HL-60 (cell line): ENCODE measurements at regions not wholly inside any gene's neighbourhood (a gene's known extent, or its start where the extent isn't known, plus 50 kb on each side); places are given as distances from the start of the nearest gene placed in this dataset.

Experiments used
- GABPA ChIP-seq: IDR thresholded peaks from 2 replicates; pipeline ENCODE4 v1.6.1; 2012; ENCODE audit warnings: low read depth
- POLR2AphosphoS5 ChIP-seq: IDR thresholded peaks from 2 replicates; pipeline ENCODE4 v1.6.1; 2012; ENCODE audit warnings: low read depth
- SPI1 ChIP-seq: IDR thresholded peaks from 2 replicates; pipeline ENCODE4 v1.6.1; 2012; ENCODE audit warnings: low read depth, mild to moderate bottlenecking, borderline replicate concordance
- TF ChIP-seq, protein P1 (sequence below): IDR thresholded peaks from one replicate; pipeline ENCODE4 v1.5.1; 2011; ENCODE audit warnings: low read length, control low read depth, inconsistent platforms; ENCODE audit not compliant: insufficient read depth
- TF ChIP-seq, protein P2 (sequence below): IDR thresholded peaks from 2 replicates; pipeline ENCODE4 v1.6.1; 2012; ENCODE audit warnings: low read depth; ENCODE audit not compliant: insufficient replicate concordance

DNA sequence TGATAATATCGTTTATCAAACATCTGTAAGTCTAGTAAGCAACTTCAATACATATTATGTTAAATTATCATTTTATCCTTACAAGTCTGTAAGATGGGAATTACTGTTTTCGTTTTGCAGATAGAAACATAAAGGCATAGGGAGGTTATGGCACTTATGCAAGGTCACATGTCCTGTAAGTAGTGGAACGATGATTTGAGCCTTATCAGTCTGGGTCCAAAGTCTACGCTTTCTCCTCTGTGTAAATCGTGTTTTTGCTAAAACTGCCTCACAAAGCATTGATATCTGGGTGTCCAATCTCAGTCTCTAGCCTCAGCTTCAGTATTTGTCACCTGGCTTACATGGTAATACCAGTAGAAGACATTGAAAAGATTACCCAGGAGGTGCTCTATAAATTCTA lies 174.9 kb upstream of the RASSF8 start:
- TF ChIP-seq, protein P1, sequence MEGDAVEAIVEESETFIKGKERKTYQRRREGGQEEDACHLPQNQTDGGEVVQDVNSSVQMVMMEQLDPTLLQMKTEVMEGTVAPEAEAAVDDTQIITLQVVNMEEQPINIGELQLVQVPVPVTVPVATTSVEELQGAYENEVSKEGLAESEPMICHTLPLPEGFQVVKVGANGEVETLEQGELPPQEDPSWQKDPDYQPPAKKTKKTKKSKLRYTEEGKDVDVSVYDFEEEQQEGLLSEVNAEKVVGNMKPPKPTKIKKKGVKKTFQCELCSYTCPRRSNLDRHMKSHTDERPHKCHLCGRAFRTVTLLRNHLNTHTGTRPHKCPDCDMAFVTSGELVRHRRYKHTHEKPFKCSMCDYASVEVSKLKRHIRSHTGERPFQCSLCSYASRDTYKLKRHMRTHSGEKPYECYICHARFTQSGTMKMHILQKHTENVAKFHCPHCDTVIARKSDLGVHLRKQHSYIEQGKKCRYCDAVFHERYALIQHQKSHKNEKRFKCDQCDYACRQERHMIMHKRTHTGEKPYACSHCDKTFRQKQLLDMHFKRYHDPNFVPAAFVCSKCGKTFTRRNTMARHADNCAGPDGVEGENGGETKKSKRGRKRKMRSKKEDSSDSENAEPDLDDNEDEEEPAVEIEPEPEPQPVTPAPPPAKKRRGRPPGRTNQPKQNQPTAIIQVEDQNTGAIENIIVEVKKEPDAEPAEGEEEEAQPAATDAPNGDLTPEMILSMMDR, result no peak
- TF ChIP-seq, protein P2, sequence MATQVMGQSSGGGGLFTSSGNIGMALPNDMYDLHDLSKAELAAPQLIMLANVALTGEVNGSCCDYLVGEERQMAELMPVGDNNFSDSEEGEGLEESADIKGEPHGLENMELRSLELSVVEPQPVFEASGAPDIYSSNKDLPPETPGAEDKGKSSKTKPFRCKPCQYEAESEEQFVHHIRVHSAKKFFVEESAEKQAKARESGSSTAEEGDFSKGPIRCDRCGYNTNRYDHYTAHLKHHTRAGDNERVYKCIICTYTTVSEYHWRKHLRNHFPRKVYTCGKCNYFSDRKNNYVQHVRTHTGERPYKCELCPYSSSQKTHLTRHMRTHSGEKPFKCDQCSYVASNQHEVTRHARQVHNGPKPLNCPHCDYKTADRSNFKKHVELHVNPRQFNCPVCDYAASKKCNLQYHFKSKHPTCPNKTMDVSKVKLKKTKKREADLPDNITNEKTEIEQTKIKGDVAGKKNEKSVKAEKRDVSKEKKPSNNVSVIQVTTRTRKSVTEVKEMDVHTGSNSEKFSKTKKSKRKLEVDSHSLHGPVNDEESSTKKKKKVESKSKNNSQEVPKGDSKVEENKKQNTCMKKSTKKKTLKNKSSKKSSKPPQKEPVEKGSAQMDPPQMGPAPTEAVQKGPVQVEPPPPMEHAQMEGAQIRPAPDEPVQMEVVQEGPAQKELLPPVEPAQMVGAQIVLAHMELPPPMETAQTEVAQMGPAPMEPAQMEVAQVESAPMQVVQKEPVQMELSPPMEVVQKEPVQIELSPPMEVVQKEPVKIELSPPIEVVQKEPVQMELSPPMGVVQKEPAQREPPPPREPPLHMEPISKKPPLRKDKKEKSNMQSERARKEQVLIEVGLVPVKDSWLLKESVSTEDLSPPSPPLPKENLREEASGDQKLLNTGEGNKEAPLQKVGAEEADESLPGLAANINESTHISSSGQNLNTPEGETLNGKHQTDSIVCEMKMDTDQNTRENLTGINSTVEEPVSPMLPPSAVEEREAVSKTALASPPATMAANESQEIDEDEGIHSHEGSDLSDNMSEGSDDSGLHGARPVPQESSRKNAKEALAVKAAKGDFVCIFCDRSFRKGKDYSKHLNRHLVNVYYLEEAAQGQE, result no peak
- TF ChIP-seq POLR2AphosphoS5 (no peak), GABPA (no peak), SPI1 (no peak)
